Activated CD4-positive, alpha-beta memory T cell treated with anti-CD3 and anti-CD28 coated beads, Interleukin-2, amount 10 ng/mL, durations not matched to agents 7 days and 5 days (primary cell): ENCODE measurements at regions not wholly inside any gene's neighbourhood (a gene's known extent, or its start where the extent isn't known, plus 50 kb on each side); places are given as distances from the start of the nearest gene placed in this dataset.
"Not testable (repeated sequence)": the region's sequence is repeated elsewhere in the genome, so short reads cannot be mapped to it uniquely, and the experiment has no call there.

Experiments
- CTCF ChIA-PET: fragments of 350-600 bp; sonication (Branson Sonifier 250); formaldehyde crosslinking; loops from one replicate; lab custom pipeline; 2021; ENCODE audit warnings: antibody characterized with exemption, inconsistent platforms; lab: Charles Lee
- POLR2A ChIA-PET: fragments of 350-600 bp; sonication (Branson Sonifier 250); formaldehyde crosslinking; loops from one replicate; lab custom pipeline; 2021; ENCODE audit warnings: antibody characterized with exemption; lab: Charles Lee
- DNase-seq: peaks from one replicate; pipeline ENCODE4 v3.0.0-alpha.2; 2020
- H3K27ac Mint-ChIP-seq: one replicate; pipeline ENCODE4 v1.8.0; 2021; ENCODE audit warnings: mild to moderate bottlenecking, mixed read lengths
- H3K27me3 Mint-ChIP-seq: one replicate; pipeline ENCODE4 v1.8.0; 2021; ENCODE audit warnings: mixed read lengths
- H3K36me3 Mint-ChIP-seq: one replicate; pipeline ENCODE4 v1.8.0; 2021; ENCODE audit warnings: low read depth, mixed read lengths
- H3K4me1 Mint-ChIP-seq: one replicate; pipeline ENCODE4 v1.8.0; 2021; ENCODE audit warnings: mixed read lengths
- H3K4me3 Mint-ChIP-seq: one replicate; pipeline ENCODE4 v1.8.0; 2021; ENCODE audit warnings: mild to moderate bottlenecking, mixed read lengths
- H3K9me3 Mint-ChIP-seq: one replicate; pipeline ENCODE4 v1.8.0; 2021; ENCODE audit warnings: mixed read lengths

DNA sequence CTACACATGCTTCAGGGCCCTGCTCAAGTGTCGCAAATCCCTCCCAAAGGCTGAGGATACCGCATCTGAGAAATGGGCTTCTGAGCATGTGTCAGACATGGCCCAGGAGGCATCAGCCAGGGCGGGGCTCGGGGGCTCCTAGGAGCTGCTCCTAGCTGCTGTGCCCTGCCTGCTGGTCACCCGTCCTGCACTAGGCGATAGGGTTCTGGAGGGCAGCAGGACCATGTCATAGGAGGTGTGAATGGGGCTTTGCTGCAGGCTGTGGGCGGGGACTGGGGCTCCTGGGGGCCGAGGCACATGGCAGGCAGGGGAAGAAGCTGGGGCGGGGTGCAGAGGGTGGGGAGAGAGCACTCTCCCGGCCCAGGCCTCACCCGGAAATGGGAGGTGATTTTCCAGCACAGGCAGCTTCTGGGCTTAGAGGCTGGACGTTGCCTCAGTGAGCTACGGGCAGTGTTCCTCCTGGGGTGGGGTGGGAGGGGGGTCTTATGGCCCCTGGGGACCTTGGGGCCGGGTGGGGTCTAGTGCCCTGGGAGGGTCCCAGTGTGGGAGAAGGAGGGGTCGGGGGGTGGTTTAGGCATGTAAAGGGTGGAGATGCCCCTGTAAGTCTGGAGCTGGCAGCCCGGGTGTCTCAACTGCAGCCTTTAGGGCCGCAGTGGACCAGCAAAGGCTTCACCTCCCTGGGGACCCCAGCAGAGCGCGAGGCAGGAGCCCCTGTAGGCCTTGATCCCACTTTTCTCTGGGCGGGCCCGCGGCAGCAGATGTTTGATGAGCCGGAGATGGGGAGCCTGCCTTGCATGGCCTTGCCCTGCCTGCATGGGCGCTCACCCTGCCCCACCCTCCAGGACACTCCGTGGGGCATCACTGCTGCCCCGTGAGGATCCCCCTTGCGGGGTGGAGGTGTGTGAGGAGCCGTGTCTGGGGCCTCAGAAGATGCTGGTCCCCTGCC is 98.6 kb upstream of the LRPAP1 start:
- Mint-ChIP-seq H3K36me3 (no peaks in the 10 kb centered on the region), H3K4me1 (no peaks in the 10 kb centered on the region)

DNA sequence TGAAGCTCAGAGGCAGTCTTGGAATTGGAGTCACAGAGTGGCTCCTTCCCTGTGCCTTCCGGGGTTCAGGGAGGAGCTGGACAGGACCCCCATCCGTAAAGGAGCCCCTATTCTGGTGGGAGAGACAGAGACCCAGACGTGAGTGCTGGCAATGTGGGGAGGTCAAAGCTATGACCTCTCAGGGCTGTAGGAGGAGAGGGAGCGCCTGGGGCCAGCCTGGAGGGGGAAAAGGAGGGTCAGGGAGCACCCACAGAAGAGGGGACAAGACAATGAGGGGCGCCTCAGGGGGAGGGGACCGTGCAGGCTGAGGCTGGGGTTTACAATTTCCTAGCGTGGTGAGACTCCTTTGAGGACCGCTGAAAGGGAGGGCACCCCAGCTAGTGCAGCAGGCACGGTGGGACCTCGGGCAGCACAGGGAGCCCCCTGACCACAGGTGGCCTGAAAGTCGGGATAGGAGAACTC is 97.9 kb upstream of the LRPAP1 start:
- Mint-ChIP-seq H3K27ac (no peak overlapping the region), H3K27me3 (peaks cover 2% of the 10 kb centered on the region), H3K4me1 (no peaks in the 10 kb centered on the region), H3K4me3 (no peak overlapping the region), H3K9me3 (no peaks in the 10 kb centered on the region), H3K36me3 (no peaks in the 10 kb centered on the region)
- DNase-seq: no peak
- CTCF ChIA-PET: no interaction called here
- POLR2A ChIA-PET: no interaction called here

More for the DNA sequence above, 98.6 kb upstream of the LRPAP1 start:
- H3K27ac Mint-ChIP-seq: no peak overlapping the region
- H3K4me3 Mint-ChIP-seq: no peak overlapping the region
- no peaks in the 10 kb centered on the region for H3K27me3 Mint-ChIP-seq
- H3K9me3 Mint-ChIP-seq: no peaks in the 10 kb centered on the region
- ChIA-PET POLR2A (no interaction called here), CTCF (no interaction called here)
- no peak for DNase-seq

DNA sequence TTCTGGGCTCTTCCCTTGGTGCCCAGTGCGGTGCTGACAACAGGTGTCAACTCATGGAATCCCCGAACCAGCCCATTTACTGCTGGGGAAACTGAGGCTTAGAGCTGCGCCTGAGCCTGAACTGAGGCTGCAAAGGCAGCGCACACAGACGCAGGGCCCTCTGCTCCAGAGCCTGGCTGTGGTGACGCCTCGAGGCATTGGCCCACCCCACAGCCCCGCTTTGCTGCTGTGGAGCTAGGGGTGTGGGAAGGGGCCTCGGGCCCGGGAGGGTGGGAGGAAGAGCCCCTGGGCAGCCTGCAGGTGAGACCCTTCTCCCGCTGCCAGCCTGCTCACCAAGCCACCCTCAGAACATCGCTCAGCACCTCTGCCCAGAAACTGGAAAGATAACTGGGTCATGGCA is 97.4 kb upstream of the LRPAP1 start:
- ChIA-PET CTCF (no interaction called here), POLR2A (no interaction called here)
- no peak for DNase-seq
- H3K27me3 Mint-ChIP-seq: peaks cover 2% of the 10 kb centered on the region
- H3K4me3 Mint-ChIP-seq: no peak overlapping the region
- H3K9me3 Mint-ChIP-seq: no peaks in the 10 kb centered on the region
- no peaks in the 10 kb centered on the region for H3K36me3 Mint-ChIP-seq
- no peak overlapping the region for H3K27ac Mint-ChIP-seq
- no peaks in the 10 kb centered on the region for H3K4me1 Mint-ChIP-seq

DNA sequence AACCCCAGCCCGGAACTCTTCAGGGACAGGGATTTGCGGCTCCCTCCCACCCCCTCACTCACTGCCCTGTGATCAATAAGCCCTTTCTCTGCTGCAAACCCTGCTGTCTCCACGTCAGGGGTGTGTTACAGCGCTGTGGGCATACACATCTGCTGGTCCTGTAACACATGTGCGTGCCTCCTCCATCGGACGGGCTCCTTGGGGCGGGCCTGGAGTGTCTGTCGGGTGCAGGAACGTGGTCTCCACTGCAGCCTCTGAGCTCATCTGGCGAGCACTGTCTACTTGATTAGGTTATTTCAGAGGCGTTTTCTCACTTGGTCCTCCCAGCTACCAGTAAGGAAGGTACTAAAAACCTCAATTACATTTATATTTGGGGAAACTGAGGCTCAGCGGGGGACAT is 97.0 kb upstream of the LRPAP1 start:
- H3K9me3 Mint-ChIP-seq, DNase-seq, H3K4me1 Mint-ChIP-seq, POLR2A ChIA-PET, H3K4me3 Mint-ChIP-seq, H3K27me3 Mint-ChIP-seq, CTCF ChIA-PET, H3K36me3 Mint-ChIP-seq, H3K27ac Mint-ChIP-seq: not testable (repeated sequence)

DNA sequence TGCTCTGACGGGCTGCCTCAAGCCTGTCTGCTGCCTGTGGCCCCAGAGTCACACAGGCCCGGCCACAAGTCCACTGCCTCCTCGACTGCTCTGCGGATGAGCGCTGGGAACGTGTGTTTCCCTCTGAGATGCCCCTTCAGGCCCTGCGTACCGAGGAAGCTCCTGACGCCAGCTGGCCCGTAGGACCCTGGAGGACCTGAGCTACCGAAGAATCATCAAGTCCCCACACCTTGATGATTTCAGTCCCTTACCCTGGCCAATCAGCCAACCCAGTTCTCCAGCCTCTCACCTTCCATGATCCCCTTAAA is 96.6 kb upstream of the LRPAP1 start:
- ChIA-PET CTCF (no interaction called here), POLR2A (no interaction called here)
- Mint-ChIP-seq H3K36me3 (no peaks in the 10 kb centered on the region), H3K27ac (no peak overlapping the region), H3K9me3 (no peaks in the 10 kb centered on the region), H3K4me1 (no peaks in the 10 kb centered on the region), H3K27me3 (peaks cover 2% of the 10 kb centered on the region), H3K4me3 (no peak overlapping the region)
- DNase-seq: no peak

DNA sequence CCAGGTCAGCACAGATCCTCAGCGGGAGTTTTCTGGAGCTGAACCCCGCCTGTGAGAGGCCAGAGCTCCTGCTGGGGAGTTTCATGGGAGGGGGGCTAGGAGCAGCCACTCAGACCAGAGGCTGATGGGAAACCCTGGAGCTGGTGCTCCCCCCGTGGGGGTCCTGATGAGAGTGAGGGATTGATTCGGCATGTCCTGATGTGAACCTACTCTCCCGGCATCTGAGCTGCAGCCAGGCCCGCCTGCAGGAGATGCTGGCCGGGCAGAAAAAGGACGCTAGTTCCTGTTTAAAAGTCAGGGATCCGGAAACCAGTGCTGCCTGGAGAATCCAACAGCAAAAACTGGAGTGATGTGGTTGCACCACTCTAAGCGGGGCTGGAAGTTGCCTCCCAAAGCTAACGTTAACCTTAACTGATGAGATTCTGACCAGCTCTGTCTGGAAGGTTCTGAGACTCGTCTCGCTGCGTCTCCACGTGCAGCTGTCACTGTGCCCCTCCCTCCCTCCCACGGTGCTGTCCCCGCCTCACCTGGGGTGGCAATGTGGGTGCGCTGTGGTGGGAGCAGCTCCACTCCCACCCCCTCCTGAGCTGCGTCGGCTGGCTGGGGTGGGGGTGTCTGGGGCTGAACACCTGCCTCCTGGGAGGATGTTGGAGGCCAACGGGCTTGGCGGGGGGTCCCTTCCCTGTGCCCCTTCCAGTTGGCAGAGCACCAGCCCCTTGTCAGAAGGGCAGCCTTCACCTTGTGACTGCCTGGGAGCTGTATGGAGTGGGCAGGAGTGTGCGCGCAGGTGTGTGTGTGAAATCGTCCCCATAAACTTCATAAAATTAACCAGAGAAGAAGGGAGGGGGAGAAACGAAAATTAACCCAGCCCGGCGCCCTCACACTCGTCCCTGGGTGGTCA is 96.0 kb upstream of the LRPAP1 start:
- DNase-seq, H3K27ac Mint-ChIP-seq, H3K9me3 Mint-ChIP-seq, H3K4me3 Mint-ChIP-seq, CTCF ChIA-PET, H3K36me3 Mint-ChIP-seq, H3K4me1 Mint-ChIP-seq, H3K27me3 Mint-ChIP-seq, POLR2A ChIA-PET: not testable (repeated sequence)

DNA sequence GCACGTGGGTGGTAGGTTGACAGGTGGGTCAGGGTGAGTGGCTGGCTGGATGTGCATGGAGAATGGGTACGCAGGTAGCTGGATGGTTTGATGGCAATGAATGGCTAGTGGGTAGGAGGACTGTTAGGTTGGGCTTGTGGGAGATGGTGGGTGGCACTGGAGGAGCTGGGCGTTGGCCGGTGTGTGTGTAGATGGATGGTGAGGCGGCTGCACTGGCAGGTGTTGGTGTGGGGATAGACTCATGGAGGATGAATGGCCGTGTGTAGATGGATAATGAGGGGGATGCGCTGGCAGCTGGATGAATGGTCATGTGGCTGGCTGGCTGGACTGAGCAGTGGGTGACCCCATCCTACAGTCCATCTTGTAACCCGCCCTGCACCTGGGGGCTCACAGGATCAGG is 95.2 kb upstream of the LRPAP1 start:
- CTCF ChIA-PET, H3K36me3 Mint-ChIP-seq, H3K4me1 Mint-ChIP-seq, DNase-seq, POLR2A ChIA-PET, H3K27me3 Mint-ChIP-seq, H3K27ac Mint-ChIP-seq, H3K4me3 Mint-ChIP-seq, H3K9me3 Mint-ChIP-seq: not testable (repeated sequence)

DNA sequence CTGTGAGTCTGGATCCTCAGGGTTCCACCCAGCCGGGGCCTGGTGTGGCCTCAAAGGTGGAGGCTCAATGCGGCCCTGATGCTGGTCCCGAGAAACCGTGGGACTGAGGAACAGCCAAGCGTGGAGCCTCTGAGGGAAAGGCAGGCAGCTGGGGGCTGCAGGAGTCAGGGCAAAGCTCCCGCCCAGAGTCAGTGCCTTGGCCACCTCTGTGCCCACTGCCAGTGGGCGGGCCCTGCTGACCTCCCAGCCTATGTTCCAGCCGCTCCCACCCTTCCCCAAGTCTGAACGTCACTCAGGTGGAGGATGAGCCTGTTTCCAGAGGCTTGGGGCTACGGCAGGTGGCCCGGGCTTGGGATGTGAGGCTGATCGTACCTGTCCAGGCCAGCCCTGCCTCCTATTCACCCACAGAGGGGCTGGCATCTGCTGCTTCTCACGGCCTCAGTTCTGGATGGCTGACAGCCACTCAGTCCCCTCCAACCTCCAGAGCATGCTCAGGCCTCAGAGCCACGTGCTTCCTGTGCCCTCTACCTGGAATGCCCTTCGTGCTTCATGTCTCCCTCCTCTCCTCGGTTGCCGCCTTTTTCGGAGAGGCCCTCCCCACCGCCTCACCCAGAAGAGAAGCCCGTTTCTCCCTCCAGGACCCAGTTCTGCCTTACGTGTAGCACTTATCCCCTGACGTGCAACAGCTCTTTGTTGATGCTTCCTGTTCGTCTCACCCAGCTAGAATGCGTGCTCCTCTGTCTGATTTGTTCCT is 94.1 kb upstream of the LRPAP1 start:
- POLR2A ChIA-PET: not testable (repeated sequence)

DNA sequence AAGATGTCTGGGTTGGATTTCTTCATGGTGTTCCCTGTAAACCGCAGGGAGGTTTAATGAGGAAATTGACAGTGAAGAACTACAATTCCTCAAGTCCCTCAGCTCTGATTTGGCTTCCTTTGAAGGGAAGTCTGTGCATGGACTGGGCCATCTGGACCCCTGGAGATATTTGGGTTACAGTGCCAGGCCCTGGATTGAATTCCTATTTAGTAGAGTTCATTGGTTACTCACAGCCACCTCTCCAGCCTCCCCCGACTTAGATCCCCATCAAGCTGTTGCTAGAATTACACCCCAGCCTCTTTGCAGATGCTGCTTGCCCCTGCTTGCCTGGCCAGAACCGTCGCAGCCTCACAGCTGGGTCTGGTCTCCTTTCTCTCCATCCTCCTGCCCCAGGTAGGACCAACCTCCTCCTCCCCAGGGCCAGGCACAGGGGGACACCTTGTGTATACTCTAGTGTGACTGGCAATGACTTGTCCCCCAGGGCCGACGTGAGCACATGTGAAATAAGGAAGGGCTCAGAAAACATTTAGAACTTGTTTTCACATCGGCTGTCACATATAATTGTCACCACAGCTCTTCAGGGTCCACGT is 93.2 kb upstream of the LRPAP1 start:
- H3K36me3 Mint-ChIP-seq, H3K4me1 Mint-ChIP-seq, H3K4me3 Mint-ChIP-seq, POLR2A ChIA-PET, H3K27me3 Mint-ChIP-seq, DNase-seq, CTCF ChIA-PET, H3K9me3 Mint-ChIP-seq, H3K27ac Mint-ChIP-seq: not testable (repeated sequence)

More for the DNA sequence above, 94.1 kb upstream of the LRPAP1 start:
- DNase-seq, H3K27ac Mint-ChIP-seq, H3K9me3 Mint-ChIP-seq, H3K36me3 Mint-ChIP-seq, H3K4me1 Mint-ChIP-seq, H3K4me3 Mint-ChIP-seq, CTCF ChIA-PET, H3K27me3 Mint-ChIP-seq: not testable (repeated sequence)

DNA sequence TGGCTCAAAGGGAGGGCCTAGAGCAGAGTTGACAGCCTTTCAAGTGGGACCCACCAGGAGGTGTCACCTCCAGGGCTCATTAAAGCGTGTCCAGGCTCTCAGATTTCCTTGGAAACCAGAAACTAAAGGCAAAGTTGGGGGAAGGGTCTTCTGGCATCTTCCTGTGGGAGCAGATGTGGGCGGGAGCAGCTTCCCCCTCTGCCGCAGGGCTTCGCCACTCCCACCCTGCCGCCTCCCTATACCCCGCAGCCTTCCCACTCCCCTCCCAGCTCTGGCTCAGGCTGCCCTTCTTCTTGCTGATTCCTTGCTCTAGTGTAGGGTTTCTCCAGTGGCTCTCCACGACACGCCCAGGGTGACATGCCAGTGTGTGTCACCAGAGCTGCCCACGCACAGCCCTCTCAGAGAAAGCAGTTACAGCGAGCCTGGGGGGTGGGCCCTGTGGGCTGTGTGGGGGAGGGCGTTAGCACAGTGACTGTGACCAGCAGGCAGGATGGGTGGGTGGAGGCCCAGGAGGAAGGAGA is 91.6 kb upstream of the LRPAP1 start:
- not testable (repeated sequence) for H3K4me1 Mint-ChIP-seq

DNA sequence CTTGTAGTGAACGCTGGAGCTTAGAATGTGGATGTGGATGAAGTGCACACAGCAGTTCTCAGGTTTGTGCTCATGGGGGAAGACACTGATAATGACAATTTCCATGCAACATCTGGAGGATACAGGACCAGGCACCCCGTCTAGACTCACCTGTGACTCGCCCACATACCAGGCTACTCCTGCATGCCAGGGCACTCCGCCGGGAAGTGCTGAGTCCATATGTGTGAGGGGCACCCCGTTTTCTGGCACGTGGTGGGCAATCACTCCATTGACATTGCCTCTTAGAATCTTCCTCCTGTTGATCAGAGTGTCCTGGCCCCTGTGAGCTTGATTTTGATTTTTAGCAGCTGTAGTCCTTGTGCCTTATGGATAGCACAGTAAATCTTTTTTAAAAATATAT is 90.9 kb upstream of the LRPAP1 start:
- peaks cover 2% of the 10 kb centered on the region for H3K4me1 Mint-ChIP-seq
- ChIA-PET POLR2A (no interaction called here), CTCF (no interaction called here)
- no peak overlapping the region for H3K4me3 Mint-ChIP-seq
- peaks cover 15% of the 10 kb centered on the region for H3K27me3 Mint-ChIP-seq
- DNase-seq: no peak
- H3K9me3 Mint-ChIP-seq: no peaks in the 10 kb centered on the region
- H3K36me3 Mint-ChIP-seq: no peaks in the 10 kb centered on the region
- no peak overlapping the region for H3K27ac Mint-ChIP-seq

More for the DNA sequence above, 91.6 kb upstream of the LRPAP1 start:
- H3K36me3 Mint-ChIP-seq, POLR2A ChIA-PET, H3K27ac Mint-ChIP-seq, CTCF ChIA-PET, H3K9me3 Mint-ChIP-seq, H3K4me3 Mint-ChIP-seq, DNase-seq: not testable (repeated sequence)
- peaks cover 11% of the 10 kb centered on the region for H3K27me3 Mint-ChIP-seq

DNA sequence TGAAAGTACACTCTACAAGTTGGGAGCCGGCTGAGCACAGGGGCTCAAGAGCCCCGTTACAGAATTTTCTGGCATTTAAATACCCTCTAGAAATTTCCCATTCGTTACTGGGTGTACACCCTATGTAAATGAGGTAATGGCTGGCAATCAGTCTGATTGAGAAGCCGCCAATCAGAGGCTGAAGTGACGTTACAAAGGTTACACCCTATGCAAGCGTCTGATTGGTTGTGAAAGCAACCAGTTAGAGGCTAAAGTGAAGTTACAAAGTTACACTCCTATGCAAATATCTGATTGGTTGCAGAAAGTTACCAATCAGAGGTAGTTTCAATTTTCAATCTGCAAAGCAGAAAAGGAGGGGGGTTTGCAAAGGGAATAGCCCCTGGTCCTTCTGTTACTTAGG is 88.1 kb upstream of the LRPAP1 start:
- DNase-seq, H3K4me1 Mint-ChIP-seq, H3K9me3 Mint-ChIP-seq, H3K4me3 Mint-ChIP-seq, CTCF ChIA-PET, POLR2A ChIA-PET, H3K27ac Mint-ChIP-seq, H3K36me3 Mint-ChIP-seq: not testable (repeated sequence)
- H3K27me3 Mint-ChIP-seq: peaks cover 12% of the 10 kb centered on the region
